ACHN (cell line): ENCODE measurements at regions not wholly inside any gene's neighbourhood (a gene's known extent, or its start where the extent isn't known, plus 50 kb on each side); places are given as distances from the start of the nearest gene placed in this dataset.

ENCODE experiments used
- DNase-seq: peaks from one replicate; pipeline ENCODE4 v3.0.0-alpha.2; 2015
- in situ Hi-C: cut with HindIII; loops from 2 replicates; pipeline ENCODE4 v1.10.0; 2017; ENCODE audit warnings: low sequenced_read_pairs, low pct_ligation_motif_present, low pct_unique_long_range_greater_than_20kb

GRCh38 chr16:9457215-9457614, 365.8 kb downstream of the HAPSTR1 start:
- in situ Hi-C loops: no loop called here

DNA sequence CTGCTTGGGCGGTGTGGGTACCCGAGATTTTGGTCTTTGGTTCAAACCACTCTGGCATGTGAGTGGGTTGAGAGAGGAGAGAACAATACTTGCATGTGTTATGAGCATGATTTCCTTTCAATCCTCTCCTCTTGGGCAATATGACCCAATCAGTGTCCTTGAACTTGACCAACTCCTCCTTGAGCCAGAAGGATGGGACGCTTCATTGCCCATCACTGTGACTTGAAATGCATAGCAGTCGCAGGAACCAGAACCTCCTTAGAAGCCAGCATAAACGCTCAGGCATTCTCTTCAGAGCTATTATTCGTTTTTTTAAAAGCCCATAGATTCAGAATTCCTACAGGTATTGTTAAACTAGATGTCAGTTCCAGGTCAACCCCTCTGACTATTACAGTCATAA, 367.4 kb downstream of the HAPSTR1 start:
- in situ Hi-C loops: no loop called here
- no peak for DNase-seq

More at GRCh38 chr16:9457215-9457614, 365.8 kb downstream of the HAPSTR1 start:
- DNase-seq: no peak

- DNase-seq: no peak
- in situ Hi-C loops: no loop called here
Observed at GRCh38 chr16:9462984-9463383, 371.5 kb downstream of the HAPSTR1 start.

DNA sequence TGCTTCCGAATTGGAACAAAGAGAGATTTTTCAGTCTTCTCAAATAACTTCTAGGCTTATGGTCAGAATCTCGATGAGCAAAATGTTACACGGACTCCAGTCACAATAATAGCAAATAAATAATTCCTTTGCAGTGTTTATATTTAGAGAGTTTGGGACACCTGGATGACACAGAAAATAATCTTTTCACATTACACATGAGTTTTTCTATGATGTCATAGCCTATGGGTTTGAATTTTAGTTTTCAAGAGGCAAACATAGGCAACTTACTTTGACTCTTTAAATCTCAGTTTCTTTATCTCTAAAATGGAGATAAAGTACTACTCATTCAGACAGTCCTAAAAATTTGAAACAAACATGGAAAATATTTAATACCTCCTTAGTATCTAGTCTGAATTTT, 372.0 kb downstream of the HAPSTR1 start:
- in situ Hi-C loops: no loop called here
- no peak for DNase-seq

DNA sequence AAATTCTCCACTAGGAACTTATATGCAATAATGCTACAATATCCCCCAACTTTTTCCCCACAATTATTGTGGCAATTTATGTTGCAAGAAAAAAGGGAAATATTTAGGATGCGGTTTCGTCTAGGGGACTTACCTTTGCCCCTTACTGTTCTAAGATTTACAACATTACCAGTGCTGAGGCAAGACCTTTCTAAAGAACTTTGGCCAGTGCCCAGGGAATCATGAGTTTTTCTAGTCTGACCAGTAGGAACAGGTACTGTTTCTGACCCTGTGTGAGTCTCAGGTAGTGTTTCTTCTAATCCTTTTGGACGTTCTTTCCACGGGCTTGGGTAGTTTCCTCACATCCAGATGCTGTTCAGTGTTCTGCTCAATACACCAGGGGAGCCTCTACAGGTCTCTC, 373.7 kb downstream of the HAPSTR1 start:
- in situ Hi-C loops: no loop called here
- DNase-seq: no peak

DNA sequence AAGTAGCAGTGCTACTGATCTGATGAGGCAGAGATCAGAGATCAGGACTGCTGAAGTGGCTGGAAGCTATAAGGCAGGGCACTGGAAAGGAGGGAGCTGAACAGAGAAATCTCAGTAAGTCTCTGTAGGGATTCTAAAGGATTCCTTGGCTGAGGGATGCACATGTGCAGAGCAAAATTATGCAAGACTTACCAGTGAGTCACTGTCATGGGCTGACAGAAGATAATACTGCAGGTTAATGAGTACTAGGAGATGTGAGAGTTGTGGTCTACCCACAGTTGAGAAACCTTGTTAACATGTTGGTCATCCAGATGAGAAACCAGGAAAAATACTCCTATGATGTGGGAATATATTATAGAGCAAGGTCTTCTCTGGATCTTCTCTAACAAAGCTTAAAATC, 378.1 kb downstream of the HAPSTR1 start:
- DNase-seq: peak; percentile 99
- in situ Hi-C loops: no loop called here

GRCh38 chr16:9476744-9477143, 385.3 kb downstream of the HAPSTR1 start:
- no peak for DNase-seq
- in situ Hi-C loops: no loop called here

DNA sequence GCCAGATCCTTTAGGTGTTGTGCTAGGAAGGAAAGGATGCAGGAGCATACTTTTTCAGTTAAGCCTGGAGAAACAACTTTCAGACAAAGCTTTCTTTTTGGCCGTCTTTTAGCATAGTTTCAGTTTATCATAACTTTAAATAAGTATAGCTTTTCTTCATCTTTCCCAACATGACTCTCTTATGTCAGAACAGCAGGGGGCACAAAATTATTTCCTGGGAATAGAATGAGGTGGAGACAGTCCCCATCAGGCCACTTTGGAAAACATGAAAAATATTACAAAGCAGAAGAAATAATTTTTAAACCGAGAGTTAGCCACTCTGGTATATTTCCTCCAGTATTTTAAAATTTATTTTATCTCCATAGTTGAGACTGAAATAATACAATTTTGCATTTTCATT, 387.6 kb downstream of the HAPSTR1 start:
- DNase-seq: no peak
- in situ Hi-C loops: no loop called here

GRCh38 chr16:9480503-9480902, 389.1 kb downstream of the HAPSTR1 start:
- in situ Hi-C loops: no loop called here
- DNase-seq: no peak

DNA sequence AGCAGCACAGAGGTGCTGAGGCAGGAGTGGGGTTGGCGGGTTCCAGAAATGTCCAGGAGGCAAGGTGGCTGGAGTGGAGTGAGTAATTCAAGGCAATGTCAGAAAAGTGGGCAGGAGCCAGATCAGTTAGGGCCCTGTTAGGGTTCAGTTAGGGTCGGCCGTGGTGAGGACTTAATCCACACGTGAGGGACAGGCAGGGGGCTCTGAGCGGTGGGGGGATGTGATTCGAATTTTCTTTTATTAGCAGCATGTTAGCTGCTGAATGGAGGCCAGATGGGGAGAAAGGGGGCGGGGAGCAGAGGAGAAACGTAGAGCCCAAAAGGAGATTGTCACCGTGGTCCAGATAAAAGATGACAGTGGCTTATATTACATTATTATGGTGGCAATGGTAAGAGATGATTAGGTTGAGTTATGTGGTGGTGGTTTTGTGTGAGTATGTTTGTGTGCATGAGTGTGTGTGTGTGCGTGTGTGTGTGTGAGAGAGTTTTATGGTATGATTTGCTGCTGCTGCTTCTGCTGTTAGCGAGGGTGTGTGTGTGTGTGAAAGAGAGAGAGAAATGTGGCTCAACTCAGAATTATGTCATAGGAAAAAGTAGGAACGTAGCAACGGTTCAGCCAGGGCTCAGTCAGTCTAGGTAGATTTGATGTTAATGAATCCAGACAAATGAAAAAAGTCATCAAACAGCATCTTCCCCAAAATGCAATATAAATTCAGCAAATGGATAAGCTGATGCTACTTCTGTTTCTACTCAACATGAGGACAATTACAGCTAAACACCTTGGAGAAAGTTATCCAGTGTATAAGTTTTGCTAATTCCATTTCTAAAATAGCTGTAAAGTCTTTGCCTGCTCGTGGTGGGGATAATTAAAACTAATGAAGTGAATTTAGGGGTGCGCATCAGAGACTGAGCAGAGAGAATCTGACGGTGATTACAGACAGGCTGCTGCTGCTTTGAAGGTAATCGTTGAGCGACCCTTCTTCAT, 390.6 kb downstream of the HAPSTR1 start:
- in situ Hi-C loops: no loop called here
- DNase-seq: no peak

- no peak for DNase-seq
- in situ Hi-C loops: no loop called here
Observed at GRCh38 chr16:9484426-9484825, 393.0 kb downstream of the HAPSTR1 start.

GRCh38 chr16:9484881-9485280, 393.4 kb downstream of the HAPSTR1 start:
- in situ Hi-C loops: no loop called here
- DNase-seq: no peak

DNA sequence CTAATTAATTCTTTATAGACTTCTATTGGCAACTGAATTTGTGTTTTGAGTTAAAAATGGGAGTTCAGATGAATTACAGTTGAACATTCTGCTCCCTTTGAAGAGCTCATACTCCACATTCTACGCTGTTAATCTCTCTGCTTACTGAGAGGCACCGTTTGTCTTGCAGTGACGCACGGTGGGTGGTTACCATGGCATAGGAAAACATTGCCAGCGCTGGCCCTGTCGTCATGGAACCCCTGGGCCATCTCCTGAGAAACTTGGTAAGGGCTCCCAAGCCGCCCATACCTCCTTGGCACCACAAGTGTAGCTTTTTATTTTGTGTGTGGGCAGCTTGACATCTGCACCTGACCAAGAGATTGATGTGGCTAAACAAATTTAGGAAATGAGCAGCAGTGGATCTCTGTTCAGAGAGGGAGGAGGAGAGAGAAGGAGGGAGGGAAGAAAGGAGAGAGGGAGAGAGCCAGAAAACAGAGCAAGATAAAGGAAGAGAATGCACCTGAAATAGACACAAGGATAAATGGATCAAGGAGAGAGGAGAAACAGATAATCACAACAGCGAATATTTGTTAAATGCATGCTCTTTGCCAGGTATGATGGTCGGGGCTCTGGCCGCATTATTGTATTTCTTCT, 398.5 kb downstream of the HAPSTR1 start:
- in situ Hi-C loops: no loop called here
- no peak for DNase-seq

DNA sequence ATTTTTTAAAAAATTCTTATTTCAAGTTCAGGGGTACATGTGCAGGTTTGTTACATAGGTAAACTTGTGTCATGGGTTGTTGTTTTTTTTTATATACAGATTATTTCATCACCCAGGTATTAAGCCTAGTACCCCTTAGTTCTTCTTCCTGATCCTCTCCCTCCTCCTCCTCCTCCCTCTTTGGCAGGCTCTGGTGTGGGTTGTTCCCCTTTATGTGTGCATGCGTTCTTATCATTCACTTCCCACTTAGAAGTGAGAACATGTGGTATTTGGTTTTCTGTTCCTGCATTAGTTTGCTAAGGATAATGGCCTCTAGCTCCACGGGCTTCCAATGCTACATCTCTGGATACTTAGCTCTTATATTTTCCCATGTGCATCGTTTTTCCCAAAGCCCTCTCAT, 404.4 kb downstream of the HAPSTR1 start:
- in situ Hi-C loops: no loop called here
- no peak for DNase-seq

DNA sequence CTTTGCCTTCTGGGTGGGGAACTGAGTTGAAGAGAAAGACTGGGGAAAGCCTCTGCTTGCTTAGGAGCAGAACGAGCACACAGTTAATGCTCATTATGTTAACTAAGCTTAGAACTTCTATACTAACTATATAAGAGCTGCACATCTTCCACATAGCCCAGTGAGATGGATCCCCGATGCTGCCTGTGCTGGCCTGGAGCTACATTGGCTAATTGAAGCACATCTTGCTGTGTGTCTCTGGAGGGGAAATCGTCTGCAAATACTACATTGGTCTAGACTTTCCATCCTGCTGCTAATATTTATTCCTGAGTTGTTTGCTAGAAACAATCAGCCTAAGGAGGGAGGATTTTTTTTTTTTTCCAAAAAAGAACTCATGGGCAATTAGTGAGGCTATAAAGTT, 406.3 kb downstream of the HAPSTR1 start:
- in situ Hi-C loops: no loop called here
- DNase-seq: no peak

- in situ Hi-C loops: no loop called here
- DNase-seq: no peak
Observed at GRCh38 chr16:9499941-9500593, 408.6 kb downstream of the HAPSTR1 start.

DNA sequence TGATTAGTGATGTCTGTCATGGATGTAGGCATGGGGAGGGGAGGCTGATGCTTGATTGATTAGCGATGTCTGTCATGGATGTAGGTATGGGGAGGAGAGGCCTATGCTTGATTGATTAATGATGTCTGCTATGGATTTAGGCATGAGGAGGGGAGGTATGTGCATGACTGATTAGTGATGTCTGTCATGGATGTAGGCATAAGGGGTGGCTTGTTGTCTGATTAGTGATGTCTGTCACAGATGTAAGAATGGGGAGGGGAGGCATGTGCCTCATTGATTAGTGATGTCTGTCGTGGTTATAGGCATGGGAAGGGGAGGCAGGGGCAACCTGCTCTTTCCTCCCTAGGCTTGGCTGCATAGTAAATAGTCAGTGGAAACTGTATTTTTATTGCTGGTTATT, 409.4 kb downstream of the HAPSTR1 start:
- DNase-seq: no peak

DNA sequence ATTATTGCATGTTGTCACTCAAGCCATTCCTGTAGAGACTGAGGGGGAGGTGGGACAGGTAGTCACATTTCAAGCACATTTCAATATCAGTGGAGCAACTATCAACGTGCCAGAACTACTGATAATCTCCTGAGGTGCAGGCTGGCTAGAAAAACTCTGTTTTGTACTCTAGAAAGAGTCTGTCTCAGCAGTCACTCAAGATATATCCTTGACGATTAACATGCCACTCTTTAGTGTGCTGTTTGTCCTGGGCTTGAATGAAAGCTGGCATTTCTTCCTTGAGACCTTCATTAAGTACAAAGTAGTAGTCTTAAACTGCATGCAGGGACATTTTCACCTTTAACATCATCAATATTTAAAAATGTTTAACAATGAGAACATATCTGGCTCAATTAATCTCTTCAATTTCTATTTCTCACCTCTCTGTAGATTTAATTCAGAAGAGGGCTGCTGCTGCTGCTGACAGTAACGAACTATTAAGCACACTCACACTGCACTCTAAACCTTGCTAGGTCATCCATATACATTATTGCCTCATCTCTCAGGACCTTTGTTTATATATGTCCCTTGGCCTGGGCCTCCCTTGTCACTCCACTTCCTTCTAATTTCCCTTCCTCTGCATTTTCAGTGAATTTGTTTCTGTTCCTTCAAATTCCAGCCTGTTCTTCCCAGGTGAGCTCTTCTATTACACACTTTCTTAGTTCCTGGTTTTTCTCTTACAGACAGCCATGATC, 412.0 kb downstream of the HAPSTR1 start:
- in situ Hi-C loops: no loop called here
- DNase-seq: no peak

More for the DNA sequence above, 409.4 kb downstream of the HAPSTR1 start:
- in situ Hi-C loops: no loop called here
